A673 (cell line): ENCODE measurements at regions not wholly inside any gene's neighbourhood (a gene's known extent, or its start where the extent isn't known, plus 50 kb on each side); places are given as distances from the start of the nearest gene placed in this dataset.

Source experiments
- BruUV-seq: library from RNA; stranded (reverse); fragments of 400-500 nt; replicated peaks from 2 replicates; lab custom pipeline; 2021; lab: Mats Ljungman, UMichigan
- CTCF ChIA-PET: fragments of 300-600 bp; sonication (Branson Sonifier 250); formaldehyde crosslinking; loops from one replicate; lab custom pipeline; 2022; ENCODE audit warnings: antibody characterized with exemption; lab: Charles Lee
- POLR2A ChIA-PET: fragments of 300-600 bp; sonication (Branson Sonifier 250); formaldehyde crosslinking; loops from one replicate; lab custom pipeline; 2022; ENCODE audit warnings: antibody characterized with exemption; ENCODE audit not compliant: low non-redundant PET; lab: Charles Lee
- DNase-seq: peaks from one replicate; pipeline ENCODE4 v3.0.0-alpha.2; 2015; ENCODE audit warnings: low spot score
- H3K27ac ChIP-seq: fragments of 200-600 bp; sonication (generic); 2 replicates; pipeline ENCODE4 v1.5.1; 2016; ENCODE audit warnings: mixed run types, low read depth, mild to moderate bottlenecking, mixed read lengths, antibody characterized with exemption, low read length; ENCODE audit not compliant: poor library complexity, severe bottlenecking
- H3K27me3 ChIP-seq: fragments of 200-600 bp; sonication (generic); replicated peaks from 2 replicates; pipeline ENCODE4 v1.6.1; 2017; ENCODE audit warnings: mixed run types, low read depth, mild to moderate bottlenecking, mixed read lengths, antibody characterized with exemption, low read length; ENCODE audit not compliant: insufficient read depth, poor library complexity
- H3K36me3 ChIP-seq: fragments of 200-600 bp; sonication (generic); 2 replicates; pipeline ENCODE4 v1.6.1; 2016; ENCODE audit warnings: mixed run types, mild to moderate bottlenecking, mixed read lengths, antibody characterized with exemption, low read length; ENCODE audit not compliant: insufficient read depth, poor library complexity, severe bottlenecking
- H3K4me1 ChIP-seq: fragments of 200-600 bp; sonication (generic); 2 replicates; pipeline ENCODE4 v1.6.1; 2017; ENCODE audit warnings: mixed run types, mild to moderate bottlenecking, mixed read lengths, antibody characterized with exemption, low read length; ENCODE audit not compliant: insufficient read depth, poor library complexity, severe bottlenecking
- H3K4me3 ChIP-seq: fragments of 200-600 bp; sonication (generic); 2 replicates; pipeline ENCODE4 v1.5.1; 2016; ENCODE audit warnings: low read depth, mixed run types, mild to moderate bottlenecking, mixed read lengths, low read length; ENCODE audit not compliant: poor library complexity, severe bottlenecking
- H3K9me3 ChIP-seq: fragments of 200-600 bp; sonication (generic); 2 replicates; pipeline ENCODE4 v1.6.1; 2016; ENCODE audit warnings: mixed run types, low read depth, mild to moderate bottlenecking, mixed read lengths, antibody characterized with exemption, low read length; ENCODE audit not compliant: poor library complexity, severe bottlenecking
- CTCF ChIP-seq: fragments of 300-800, 200-600 bp; sonication (generic); conservative IDR thresholded peaks from 2 replicates; pipeline ENCODE4 v1.5.1; 2017; ENCODE audit warnings: low read depth, mild to moderate bottlenecking, antibody characterized with exemption, low read length, moderate library complexity, mixed read lengths
- EZH2 ChIP-seq: fragments of 200-600 bp; sonication (generic); IDR thresholded peaks from 2 replicates; pipeline ENCODE4 v1.6.1; 2017; ENCODE audit warnings: borderline replicate concordance, low read depth, mild to moderate bottlenecking, mixed read lengths, antibody characterized with exemption, low read length; ENCODE audit not compliant: poor library complexity, severe bottlenecking
- intact Hi-C: fragments of 100-400 bp; cut with micrococcal nuclease; formaldehyde crosslinking; loops from one replicate; pipeline ENCODE4 v1.10.0; 2022; ENCODE audit not compliant: unreplicated experiment

DNA sequence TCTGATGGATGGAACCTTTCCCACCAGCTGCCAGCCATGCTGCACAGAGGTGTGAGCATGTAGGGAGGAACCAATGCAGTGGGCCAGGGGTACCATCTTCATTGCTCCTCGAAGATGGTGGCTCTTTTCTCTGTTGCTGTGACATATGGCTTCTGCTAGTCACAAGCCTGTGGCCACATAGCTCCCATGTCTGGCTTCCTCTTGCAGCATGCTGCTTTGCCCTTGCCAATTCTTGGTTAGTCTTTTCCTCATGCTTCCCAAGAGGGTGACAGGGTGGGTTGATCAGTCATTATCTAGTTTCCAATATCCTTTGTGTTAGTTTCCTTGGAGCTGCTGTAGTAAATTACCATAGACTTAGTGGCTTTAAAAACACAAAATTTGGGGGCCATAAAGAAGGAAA is 123.4 kb downstream of the ETS2 start:
- no peak for DNase-seq
- CTCF ChIA-PET, result no interaction called here
- Histone ChIP-seq H3K36me3 (no peaks in the 10 kb centered on the region), H3K4me1 (no peaks in the 10 kb centered on the region), H3K4me3 (no peak overlapping the region), H3K27ac (no peak overlapping the region), H3K9me3 (no peaks in the 10 kb centered on the region), H3K27me3 (no peaks in the 10 kb centered on the region)
- TF ChIP-seq CTCF, result no peak
- no peak for TF ChIP-seq EZH2
- POLR2A ChIA-PET, result no interaction called here
- BruUV-seq, result no TSS peak
- intact Hi-C loops, result no loop called here

DNA sequence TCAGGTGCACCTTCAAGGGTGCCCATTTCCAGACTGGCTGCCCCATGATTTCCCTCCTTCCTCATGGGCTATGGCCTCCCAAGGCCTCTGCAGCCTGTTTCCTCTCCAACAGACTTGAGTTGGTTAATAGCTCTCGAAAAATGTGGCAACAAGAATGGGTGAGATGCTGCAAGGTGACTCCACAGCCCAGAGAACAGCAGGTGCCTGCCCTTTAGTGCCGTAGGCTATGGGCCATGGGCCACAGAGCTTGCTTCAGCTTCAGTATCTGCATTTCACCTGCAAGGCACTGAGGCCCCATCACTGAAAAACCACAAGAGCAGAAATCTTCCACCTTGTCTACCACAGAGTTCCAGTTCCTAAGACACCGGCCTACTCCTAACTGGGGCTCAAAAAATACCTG is 122.0 kb downstream of the ETS2 start:
- BruUV-seq, result no TSS peak
- H3K4me1 ChIP-seq, result no peaks in the 10 kb centered on the region
- no peak overlapping the region for H3K4me3 ChIP-seq
- H3K27ac ChIP-seq, result no peak overlapping the region
- H3K36me3 ChIP-seq, result no peaks in the 10 kb centered on the region
- intact Hi-C loops, result no loop called here
- H3K27me3 ChIP-seq, result no peaks in the 10 kb centered on the region
- DNase-seq, result no peak
- CTCF ChIA-PET, result no interaction called here
- TF ChIP-seq CTCF, result no peak
- TF ChIP-seq EZH2, result no peak
- POLR2A ChIA-PET, result no interaction called here
- no peaks in the 10 kb centered on the region for H3K9me3 ChIP-seq

DNA sequence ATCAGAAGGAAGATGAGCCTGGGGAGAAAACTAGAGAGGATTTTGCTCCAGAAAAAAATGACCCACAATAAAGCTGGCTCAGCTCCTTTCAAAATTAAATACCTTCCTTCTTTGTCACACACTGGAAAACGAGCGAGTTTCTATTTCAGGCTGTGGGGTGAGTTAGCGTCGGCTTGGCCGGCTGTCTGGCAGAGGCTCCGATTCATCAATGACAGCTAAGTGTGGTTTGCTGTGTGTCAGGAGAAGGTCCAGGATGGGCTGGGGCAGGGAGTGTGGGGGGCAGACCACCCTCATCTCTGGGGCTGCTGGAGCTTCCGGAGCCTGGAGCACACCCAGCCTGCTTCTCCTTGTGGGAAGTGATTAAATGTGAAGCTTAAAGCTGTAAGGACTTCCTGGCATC is 120.2 kb downstream of the ETS2 start:
- no peaks in the 10 kb centered on the region for H3K27me3 ChIP-seq
- TF ChIP-seq EZH2 (no peak), CTCF (no peak)
- H3K9me3 ChIP-seq, result no peaks in the 10 kb centered on the region
- no TSS peak for BruUV-seq
- H3K4me3 ChIP-seq, result no peak overlapping the region
- intact Hi-C loops, result no loop called here
- CTCF ChIA-PET, result no interaction called here
- H3K4me1 ChIP-seq, result no peaks in the 10 kb centered on the region
- no peak for DNase-seq
- POLR2A ChIA-PET, result no interaction called here
- no peak overlapping the region for H3K27ac ChIP-seq
- no peaks in the 10 kb centered on the region for H3K36me3 ChIP-seq
